MM.1S (cell line): ENCODE measurements at regions not wholly inside any gene's neighbourhood (a gene's known extent, or its start where the extent isn't known, plus 50 kb on each side); places are given as distances from the start of the nearest gene placed in this dataset.

ENCODE experiments used
- CTCF ChIP-seq: fragments of 300-600 bp; sonication (generic); IDR thresholded peaks from 2 replicates; pipeline ENCODE4 v1.5.1; 2016; ENCODE audit warnings: antibody characterized with exemption, low read length, mixed read lengths
- EZH2phosphoT487 ChIP-seq: fragments of 300-600 bp; sonication (generic); IDR thresholded peaks from 2 replicates; pipeline ENCODE4 v1.6.1; 2018; ENCODE audit warnings: antibody characterized with exemption, low read length

GRCh38 chr10:124145109-124145870 is 51.9 kb upstream of the CHST15 start:
- TF ChIP-seq CTCF (no peak), EZH2phosphoT487 (no peak)
